ENCODE measurements at regions not wholly inside any gene's neighbourhood (a gene's known extent, or its start where the extent isn't known, plus 50 kb on each side); places are given as distances from the start of the nearest gene placed in this dataset.
"Not testable (repeated sequence)": the region's sequence is repeated elsewhere in the genome, so short reads cannot be mapped to it uniquely, and the experiment has no call there.

DNA sequence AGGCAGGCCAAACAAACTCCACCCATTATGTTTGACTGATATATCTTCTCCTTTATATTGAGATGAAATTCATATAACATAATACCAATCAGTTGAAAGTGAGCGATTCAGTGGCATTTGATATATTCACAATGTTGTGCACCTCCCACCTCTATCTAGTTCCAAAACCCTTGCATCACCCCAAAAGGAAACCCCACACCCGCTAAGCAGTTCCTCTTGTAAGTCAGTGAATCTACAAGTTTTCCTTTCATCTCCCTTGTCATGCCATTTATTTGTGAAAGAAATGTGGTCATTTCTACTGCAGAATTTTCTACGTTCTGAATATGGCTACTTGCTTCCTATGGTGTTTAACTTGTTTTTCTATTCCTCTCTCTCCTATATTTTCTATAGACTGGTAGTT, 99.4 kb upstream of the PTPN3 start:
- DNase-seq (ENCODE audit: low read depth, low spot score) = no peak

DNA sequence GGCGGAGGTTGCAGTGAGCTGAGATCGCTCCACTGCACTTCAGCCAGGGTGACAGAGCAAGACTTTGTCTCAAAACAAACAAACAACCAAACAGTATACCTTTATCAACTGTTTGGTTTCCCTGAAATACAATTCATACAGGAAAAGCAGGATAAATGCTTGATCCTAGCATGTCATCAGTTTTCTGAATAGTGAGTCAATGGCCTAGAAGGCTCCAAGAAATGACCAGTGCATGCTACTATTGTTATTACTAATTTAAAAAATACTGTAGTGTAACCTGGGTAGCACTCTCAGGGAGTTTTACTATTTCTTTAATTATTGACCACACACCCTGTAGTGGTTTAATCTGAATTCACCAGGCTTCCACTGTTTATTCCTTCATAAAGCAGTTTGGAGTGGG, 101.0 kb upstream of the PTPN3 start:
- no peak for DNase-seq (ENCODE audit: low read depth, low spot score)

GRCh38 chr9:109599711-109600110, 101.6 kb upstream of the PTPN3 start:
- no peak for DNase-seq (ENCODE audit: low read depth, low spot score)

DNA sequence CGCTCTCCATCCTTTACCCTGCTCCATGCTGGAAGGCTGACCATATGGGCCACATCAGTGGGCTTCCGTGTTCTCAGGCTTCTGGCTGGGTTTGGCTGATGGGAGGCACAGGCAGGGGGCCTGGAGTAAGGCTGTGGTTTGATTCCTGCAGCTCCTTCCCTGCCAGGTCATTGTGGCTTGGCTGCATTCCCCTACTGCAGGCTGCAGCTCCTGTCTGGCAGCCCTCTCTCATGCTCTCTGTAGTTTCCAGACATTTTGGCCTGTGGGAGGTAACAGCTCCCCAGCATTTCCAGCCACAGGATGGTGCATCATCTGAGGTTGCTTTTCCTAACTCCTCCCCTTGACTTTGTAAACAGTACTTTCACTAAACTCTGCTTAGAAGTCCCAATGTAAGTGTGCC, 102.0 kb upstream of the PTPN3 start:
- no peak for DNase-seq (ENCODE audit: low read depth, low spot score)

- DNase-seq (ENCODE audit: low read depth, low spot score) = no peak
These were observed 103.1 kb upstream of the PTPN3 start for GRCh38 chr9:109601181-109601580.

- DNase-seq (ENCODE audit: low read depth, low spot score) = no peak
These were observed 104.9 kb upstream of the PTPN3 start for GRCh38 chr9:109602987-109603386.

GRCh38 chr9:109604131-109604530, 106.0 kb upstream of the PTPN3 start:
- no peak for DNase-seq (ENCODE audit: low read depth, low spot score)

- DNase-seq (ENCODE audit: low read depth, low spot score) = no peak
These were observed 106.7 kb upstream of the PTPN3 start for GRCh38 chr9:109604781-109605180.

DNA sequence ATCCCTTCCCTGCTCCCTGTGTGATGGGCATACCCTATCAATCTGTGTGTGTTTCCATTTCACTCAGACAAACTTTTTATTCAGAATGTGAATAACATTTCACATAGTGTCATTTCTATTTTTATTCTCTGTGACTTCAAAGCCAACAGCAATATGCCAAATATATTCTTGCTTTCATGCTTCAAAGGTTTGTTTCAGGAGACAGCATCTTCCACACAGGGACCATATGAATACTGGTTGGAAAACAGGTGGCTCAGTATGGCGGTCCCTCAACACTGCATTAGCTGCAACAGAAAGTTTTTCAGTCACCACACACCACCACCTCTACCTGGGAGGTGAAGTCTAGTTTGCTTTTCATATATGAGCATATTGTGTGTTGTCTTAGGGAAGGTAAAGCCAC, 111.0 kb upstream of the PTPN3 start:
- no peak for DNase-seq (ENCODE audit: low read depth, low spot score)

DNA sequence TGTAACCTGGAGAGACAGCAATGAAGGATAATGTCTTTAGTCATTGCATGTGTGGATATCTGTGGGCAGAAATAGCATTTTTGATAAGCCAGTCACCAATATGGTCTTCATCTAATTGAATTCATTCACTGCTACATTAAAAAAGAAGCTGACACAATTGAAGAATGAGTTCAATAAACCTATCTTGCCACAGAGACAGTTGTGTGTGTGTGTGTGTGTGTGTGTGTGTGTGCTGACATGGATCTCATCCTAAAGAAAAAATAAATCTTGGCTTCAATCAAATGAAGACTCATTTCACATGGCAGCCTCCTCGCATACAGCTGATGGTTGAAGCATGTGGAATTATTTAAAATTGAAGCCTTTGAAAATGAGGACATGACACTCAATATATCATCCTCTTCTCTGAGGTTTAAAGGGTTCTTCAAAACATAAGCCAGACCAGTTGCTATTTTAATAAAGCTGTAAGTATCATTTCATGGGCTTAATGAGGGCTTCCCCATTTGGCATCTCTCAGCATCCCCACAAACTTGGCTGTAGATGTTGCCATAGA, 118.5 kb upstream of the PTPN3 start:
- DNase-seq (ENCODE audit: low read depth, low spot score) = no peak

- no peak for DNase-seq (ENCODE audit: low read depth, low spot score)
These were observed 121.2 kb upstream of the PTPN3 start for GRCh38 chr9:109619310-109619709.

DNA sequence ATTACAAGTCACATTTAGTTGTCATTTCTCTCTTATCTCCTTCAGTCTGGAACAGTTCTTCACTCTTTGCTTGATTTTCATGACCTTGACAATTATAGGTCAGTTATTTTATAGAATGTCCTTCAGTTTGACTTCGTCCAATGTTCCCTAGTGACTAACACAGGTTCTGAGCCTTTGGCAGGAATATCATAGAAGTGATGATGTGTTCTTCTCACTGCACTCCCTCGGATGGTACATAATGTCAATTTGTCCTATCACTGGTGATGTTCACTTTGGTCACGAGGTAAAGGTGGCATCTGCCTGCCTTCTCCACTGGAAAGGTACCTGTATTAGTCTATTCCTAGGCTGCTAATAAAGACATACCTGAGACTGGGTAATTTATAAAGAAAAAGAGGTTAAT, 126.0 kb upstream of the PTPN3 start:
- no peak for DNase-seq (ENCODE audit: low read depth, low spot score)

- DNase-seq (ENCODE audit: low read depth, low spot score) = no peak
These were observed 126.8 kb upstream of the PTPN3 start for GRCh38 chr9:109624896-109625295.

DNA sequence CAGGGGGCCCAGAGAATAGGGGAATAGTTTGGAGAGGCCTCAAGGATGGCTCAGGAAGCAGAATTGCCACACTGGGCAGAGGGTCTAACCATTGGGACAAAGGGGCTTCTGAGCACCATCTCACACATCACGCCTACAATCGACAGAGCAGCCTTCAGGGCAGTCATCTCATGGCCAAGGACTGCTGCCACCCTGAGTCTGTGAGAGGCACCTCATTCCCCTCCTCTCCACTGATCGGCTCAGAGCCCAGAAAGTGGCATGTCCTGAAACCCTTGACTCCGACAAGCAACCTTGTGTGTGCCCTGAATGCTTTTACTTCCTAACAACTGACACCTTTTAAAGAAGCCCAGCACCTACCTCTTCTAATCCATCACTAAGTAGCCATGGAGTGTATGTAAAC, 128.9 kb upstream of the PTPN3 start:
- DNase-seq (ENCODE audit: low read depth, low spot score) = no peak

DNA sequence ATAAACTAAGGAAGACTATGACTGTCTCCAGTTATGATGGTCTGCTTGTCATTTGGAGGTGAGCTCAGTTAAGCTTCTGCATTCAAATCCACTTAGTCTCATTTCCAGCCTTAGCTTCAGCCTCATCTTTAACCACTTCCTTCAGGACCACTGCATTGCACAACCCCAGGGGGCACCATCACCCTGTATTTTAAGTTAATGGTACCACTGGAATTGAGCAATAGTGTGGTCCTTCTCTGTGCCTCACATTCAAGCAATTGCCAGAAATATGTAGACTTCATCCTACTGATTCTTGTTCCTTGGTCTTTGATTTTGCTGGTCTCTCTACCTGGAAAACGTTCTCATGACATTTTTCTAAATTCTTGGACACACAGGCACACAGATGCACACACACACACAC, 131.5 kb upstream of the PTPN3 start:
- no peak for DNase-seq (ENCODE audit: low read depth, low spot score)

DNA sequence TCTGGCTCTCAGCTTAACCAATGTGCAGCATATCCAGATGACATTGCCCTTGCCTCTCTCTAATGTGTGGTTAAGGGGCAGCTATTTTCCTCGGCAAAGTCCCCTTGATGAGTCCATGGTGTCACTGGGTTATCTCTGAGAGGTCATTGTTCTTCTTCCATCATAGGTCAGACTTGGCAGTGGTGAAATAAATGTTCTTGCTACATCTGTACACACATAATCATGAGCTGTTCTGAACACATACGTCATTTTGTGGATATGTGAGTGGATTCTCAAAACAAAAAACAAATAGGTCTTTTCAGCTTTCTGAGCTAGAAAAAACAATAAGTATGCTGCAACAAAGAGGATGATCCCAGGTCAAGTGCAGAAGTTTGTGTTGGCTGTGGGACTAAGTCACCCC, 134.7 kb upstream of the PTPN3 start:
- DNase-seq (ENCODE audit: low read depth, low spot score) = no peak

GRCh38 chr9:109639674-109640579, 140.1 kb upstream of the PALM2AKAP2 start:
- DNase-seq (ENCODE audit: low read depth, low spot score) = no peak

- DNase-seq (ENCODE audit: low read depth, low spot score) = no peak
These were observed 139.2 kb upstream of the PALM2AKAP2 start for GRCh38 chr9:109640580-109641371.

DNA sequence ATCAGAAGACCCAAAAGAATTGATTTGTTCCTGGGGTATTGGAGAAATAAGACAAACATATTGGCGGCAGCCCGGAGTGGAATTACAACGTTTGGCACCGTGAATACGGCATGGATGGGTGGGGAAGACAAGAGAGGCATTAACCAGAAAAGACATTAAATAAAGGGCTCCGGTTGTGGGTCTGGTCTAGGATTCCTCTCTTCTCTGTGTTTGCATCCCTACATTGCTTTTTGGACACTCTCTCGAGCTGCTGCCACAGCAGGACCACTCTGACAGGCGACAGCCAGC, 138.7 kb upstream of the PALM2AKAP2 start:
- DNase-seq (ENCODE audit: low read depth, low spot score) = no peak

DNA sequence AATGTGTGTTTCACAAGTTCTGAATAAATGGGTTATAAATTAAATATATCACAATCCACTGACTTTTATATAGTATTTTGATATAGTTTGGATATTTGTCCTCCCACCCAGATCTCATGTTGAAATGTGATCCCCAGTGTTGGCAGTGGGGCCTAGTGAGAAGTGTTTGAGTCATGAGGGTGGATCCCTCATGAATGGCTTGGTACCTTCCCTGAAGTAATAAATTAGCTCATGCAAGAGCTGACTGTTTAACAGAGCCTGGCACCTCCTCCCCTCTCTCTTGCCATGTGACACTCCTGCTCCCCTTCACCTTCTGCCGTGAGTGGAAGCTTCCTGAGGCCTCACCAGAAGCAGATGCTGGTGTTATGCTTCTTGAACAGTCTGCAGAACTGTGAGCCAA, 127.9 kb upstream of the PALM2AKAP2 start:
- DNase-seq (ENCODE audit: low read depth, low spot score) = no peak

DNA sequence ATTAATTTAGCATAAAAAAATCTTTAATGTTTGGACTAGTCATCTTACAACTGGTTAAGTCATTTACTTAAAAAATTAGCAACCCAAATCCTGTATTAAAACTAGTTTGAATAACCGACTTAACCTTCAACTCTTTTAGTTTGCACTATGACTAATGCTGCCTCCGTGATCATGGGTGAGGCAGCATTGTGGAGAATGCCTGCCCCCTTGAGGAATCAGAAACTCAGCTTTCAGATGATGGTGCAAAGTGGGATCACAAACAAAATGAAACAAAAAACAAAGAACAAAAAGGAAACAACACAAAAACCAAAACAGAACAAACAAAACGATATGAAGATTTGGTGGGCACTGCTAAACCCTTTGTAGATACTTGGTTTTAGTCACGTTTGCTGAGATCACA, 127.0 kb upstream of the PALM2AKAP2 start:
- no peak for DNase-seq (ENCODE audit: low read depth, low spot score)

DNA sequence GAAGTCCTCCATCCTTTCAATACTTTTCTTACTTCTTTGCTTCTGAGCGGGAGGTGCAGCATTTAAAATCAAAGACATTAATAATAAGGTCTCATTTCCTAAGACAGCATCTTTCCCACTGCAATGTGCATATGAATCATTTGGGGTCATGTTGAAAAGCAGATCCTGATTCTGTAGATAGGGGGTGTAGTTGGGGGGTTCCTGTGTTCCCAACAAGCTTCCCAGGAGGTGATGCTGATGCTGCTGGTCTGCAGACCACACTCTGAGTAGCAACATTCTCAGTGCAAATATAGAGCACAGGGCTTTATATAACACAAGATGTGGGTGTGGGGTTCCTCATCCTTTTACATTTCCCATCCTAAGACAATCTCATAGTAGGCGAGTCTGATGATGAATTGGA, 126.5 kb upstream of the PALM2AKAP2 start:
- no peak for DNase-seq (ENCODE audit: low read depth, low spot score)

- not testable (repeated sequence) for DNase-seq (ENCODE audit: low read depth, low spot score)
These were observed 116.0 kb upstream of the PALM2AKAP2 start for GRCh38 chr9:109663978-109664377.
